ENCODE measurements at regions not wholly inside any gene's neighbourhood (a gene's known extent, or its start where the extent isn't known, plus 50 kb on each side); places are given as distances from the start of the nearest gene placed in this dataset.

- TF ChIP-seq CTCF (IDR thresholded peaks at IDR 0.05) (no peak), POLR2AphosphoS5 (IDR thresholded peaks at IDR 0.05) (no peak), POLR2A (IDR thresholded peaks at IDR 0.05) (no peak), EP300 (IDR thresholded peaks at IDR 0.05; ENCODE audit: low read depth) (no peak)
Measured at GRCh38 chr7:50251765-50252164, 52.8 kb upstream of the IKZF1 start.
